SK-N-SH treated with all-trans-retinoic acid at 6 μM for 48 hours (cell line): ENCODE measurements at regions not wholly inside any gene's neighbourhood (a gene's known extent, or its start where the extent isn't known, plus 50 kb on each side); places are given as distances from the start of the nearest gene placed in this dataset.
"Not testable (repeated sequence)": the region's sequence is repeated elsewhere in the genome, so short reads cannot be mapped to it uniquely, and the experiment has no call there.

ENCODE experiments used
- ATAC-seq: fragments of 200-7000 bp; cut with Tn5 transposase; 3 replicates; pipeline ENCODE4 v1.9.1; 2020; ENCODE audit warnings: mild to moderate bottlenecking, moderate library complexity
- ARNTL ChIP-seq: fragments of 450-650 bp; formaldehyde crosslinking; IDR thresholded peaks from 2 replicates; pipeline ENCODE4 v1.5.0; 2020; ENCODE audit warnings: low read depth, mild to moderate bottlenecking, moderate library complexity, borderline replicate concordance
- BACH2 ChIP-seq: fragments of 250-450 bp; sonication (Bioruptor Pico); IDR thresholded peaks from 2 replicates; pipeline ENCODE4 v1.9.0; 2021; ENCODE audit warnings: mild to moderate bottlenecking, borderline replicate concordance
- CREB5 ChIP-seq: fragments of 250-450 bp; sonication (Bioruptor Pico); IDR thresholded peaks from 2 replicates; pipeline ENCODE4 v1.5.1; 2020; ENCODE audit warnings: low read depth, mild to moderate bottlenecking, moderate library complexity
- CSDC2 ChIP-seq: fragments of 250-450 bp; sonication (Bioruptor Pico); IDR thresholded peaks from 2 replicates; pipeline ENCODE4 v1.5.0; 2020; ENCODE audit warnings: mild to moderate bottlenecking, moderate library complexity
- CSRNP3 ChIP-seq: fragments of 250-450 bp; sonication (Bioruptor Pico); IDR thresholded peaks from 2 replicates; pipeline ENCODE4 v1.5.1; 2021; ENCODE audit warnings: mild to moderate bottlenecking, moderate library complexity
- ESRRG ChIP-seq: fragments of 250-450 bp; sonication (Bioruptor Pico); IDR thresholded peaks from 2 replicates; pipeline ENCODE4 v1.6.1; 2021; ENCODE audit warnings: mild to moderate bottlenecking
- GLIS3 ChIP-seq: fragments of 250-450 bp; sonication (Bioruptor Pico); IDR thresholded peaks from 2 replicates; pipeline ENCODE4 v1.5.0; 2020; ENCODE audit warnings: mild to moderate bottlenecking, moderate library complexity
- ISL1 ChIP-seq: fragments of 250-450 bp; sonication (Bioruptor Pico); IDR thresholded peaks from 2 replicates; pipeline ENCODE4 v2.1.2; 2022; ENCODE audit warnings: mild to moderate bottlenecking, moderate library complexity
- OSR1 ChIP-seq: fragments of 250-450 bp; sonication (Bioruptor Pico); IDR thresholded peaks from 2 replicates; pipeline ENCODE4 v1.8.0; 2022; ENCODE audit warnings: moderate library complexity, mild to moderate bottlenecking, inconsistent platforms
- PATZ1 ChIP-seq: fragments of 250-450 bp; sonication (Bioruptor Pico); IDR thresholded peaks from 2 replicates; pipeline ENCODE4 v1.8.0; 2020; ENCODE audit warnings: mild to moderate bottlenecking, moderate library complexity, borderline replicate concordance
- POU6F1 ChIP-seq: fragments of 250-450 bp; sonication (Bioruptor Pico); IDR thresholded peaks from 2 replicates; pipeline ENCODE4 v1.8.0; 2021; ENCODE audit warnings: low read depth, mild to moderate bottlenecking, moderate library complexity, borderline replicate concordance
- RARB ChIP-seq: fragments of 250-450 bp; sonication (Bioruptor Pico); IDR thresholded peaks from 2 replicates; pipeline ENCODE4 v1.8.0; 2021; ENCODE audit warnings: mild to moderate bottlenecking, moderate library complexity
- TCF4 ChIP-seq: fragments of 250-450 bp; sonication (Bioruptor Pico); IDR thresholded peaks from 2 replicates; pipeline ENCODE4 v1.8.0; 2021; ENCODE audit warnings: mild to moderate bottlenecking, moderate library complexity, borderline replicate concordance
- TOX ChIP-seq: fragments of 250-450 bp; sonication (Bioruptor Pico); IDR thresholded peaks from 2 replicates; pipeline ENCODE4 v1.8.0; 2021; ENCODE audit warnings: mild to moderate bottlenecking, moderate library complexity, borderline replicate concordance
- ZC3H10 ChIP-seq: fragments of 250-450 bp; sonication (Bioruptor Pico); IDR thresholded peaks from 2 replicates; pipeline ENCODE4 v1.5.1; 2021; ENCODE audit warnings: mild to moderate bottlenecking, moderate library complexity
- ZFP3 ChIP-seq: fragments of 250-450 bp; sonication (Bioruptor Pico); IDR thresholded peaks from 2 replicates; pipeline ENCODE4 v1.5.0; 2020; ENCODE audit warnings: mild to moderate bottlenecking, moderate library complexity
- ZFP30 ChIP-seq: fragments of 450-650 bp; formaldehyde crosslinking; IDR thresholded peaks from 2 replicates; pipeline ENCODE4 v1.5.0; 2022; ENCODE audit warnings: mild to moderate bottlenecking, moderate library complexity
- ZNF565 ChIP-seq: fragments of 450-650 bp; formaldehyde crosslinking; conservative IDR thresholded peaks from 2 replicates; pipeline ENCODE4 v1.5.0; 2020; ENCODE audit warnings: low read depth, mild to moderate bottlenecking, moderate library complexity
- ZNF8 ChIP-seq: fragments of 450-650 bp; formaldehyde crosslinking; IDR thresholded peaks from 2 replicates; pipeline ENCODE4 v1.5.0; 2020; ENCODE audit warnings: mild to moderate bottlenecking, moderate library complexity

- ATAC-seq, result no peak
- TF ChIP-seq CREB5 (CRISPR knock-in tag), result no peak
- TF ChIP-seq ZNF8 (CRISPR knock-in tag), result no peak
- no peak for TF ChIP-seq CSRNP3 (CRISPR knock-in tag)
- no peak for TF ChIP-seq OSR1
- no peak for TF ChIP-seq CSDC2 (CRISPR knock-in tag)
- TF ChIP-seq, all 23 proteins: peak for 0
Measured at GRCh38 chr2:84224121-84224520, 235.0 kb downstream of the SUCLG1 start.

GRCh38 chr2:84223191-84223590 is 235.9 kb downstream of the SUCLG1 start:
- ATAC-seq, result no peak
- no peak for TF ChIP-seq ARNTL (CRISPR knock-in tag)

GRCh38 chr2:84221102-84221501 is 238.0 kb downstream of the SUCLG1 start:
- not testable (repeated sequence) for ATAC-seq

GRCh38 chr2:84217456-84217855 is 241.6 kb downstream of the SUCLG1 start:
- TF ChIP-seq POU6F1 (no peak), BACH2 (CRISPR knock-in tag) (no peak), CSRNP3 (CRISPR knock-in tag) (no peak), ZFP3 (CRISPR knock-in tag) (no peak), ZNF565 (CRISPR knock-in tag) (no peak), ESRRG (CRISPR knock-in tag) (no peak), ZC3H10 (CRISPR knock-in tag) (no peak), TCF4 (CRISPR knock-in tag) (no peak), RARB (CRISPR knock-in tag) (no peak), GLIS3 (CRISPR knock-in tag) (no peak), PATZ1 (CRISPR knock-in tag) (no peak), CREB5 (CRISPR knock-in tag) (no peak), OSR1 (no peak), CSDC2 (CRISPR knock-in tag) (no peak), TOX (CRISPR knock-in tag) (no peak), ISL1 (no peak), ZFP30 (no peak)
- TF ChIP-seq, all 23 proteins: peak for 0
- no peak for ATAC-seq

GRCh38 chr2:84214455-84214854 is 244.6 kb downstream of the SUCLG1 start:
- TF ChIP-seq TCF4 (CRISPR knock-in tag), result no peak
- TF ChIP-seq CSDC2 (CRISPR knock-in tag), result no peak
- no peak for TF ChIP-seq ZC3H10 (CRISPR knock-in tag)
- TF ChIP-seq BACH2 (CRISPR knock-in tag), result no peak
- no peak for TF ChIP-seq POU6F1
- ATAC-seq, result no peak
